ENCODE measurements at regions not wholly inside any gene's neighbourhood (a gene's known extent, or its start where the extent isn't known, plus 50 kb on each side); places are given as distances from the start of the nearest gene placed in this dataset.

- no peak for DNase-seq (ENCODE audit: low spot score in 2 of 2)
- Mint-ChIP-seq H3K9me3 (peaks cover 4% of the 10 kb centered on the region), H3K4me1 (no peaks in the 10 kb centered on the region), H3K36me3 (no peaks in the 10 kb centered on the region), H3K4me3 (no peak overlapping the region), H3K27me3 (peaks cover 4% of the 10 kb centered on the region), H3K27ac (no peak overlapping the region)
- ATAC-seq (ENCODE audit: low read depth): no peak
Observed at GRCh38 chr21:40901691-40902090, 54.7 kb upstream of the DSCAM start.

DNA sequence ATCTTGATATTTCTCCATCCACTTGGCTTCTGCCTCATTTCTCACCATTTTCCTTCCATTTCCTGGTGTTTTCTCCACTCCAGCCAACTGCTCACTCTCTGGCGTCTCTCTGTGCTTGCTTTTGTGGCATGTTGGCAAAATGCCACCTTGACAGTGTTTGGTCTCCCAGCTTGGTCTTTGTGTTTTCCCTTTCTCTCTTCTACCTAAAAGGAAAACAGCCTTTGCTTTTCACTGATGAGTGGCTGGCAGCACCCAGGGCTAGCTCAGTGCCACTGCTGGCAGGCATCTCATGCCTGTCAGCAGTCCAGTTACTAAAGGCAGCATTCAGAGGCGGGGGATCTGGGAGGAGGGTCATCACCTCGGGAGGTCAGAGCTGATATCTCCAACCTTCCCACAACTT lies 55.3 kb upstream of the DSCAM start:
- no peak overlapping the region for H3K4me3 Mint-ChIP-seq
- H3K4me1 Mint-ChIP-seq: no peaks in the 10 kb centered on the region
- H3K36me3 Mint-ChIP-seq: no peaks in the 10 kb centered on the region
- H3K27me3 Mint-ChIP-seq: peaks cover 4% of the 10 kb centered on the region
- no peaks in the 10 kb centered on the region for H3K9me3 Mint-ChIP-seq
- ATAC-seq (ENCODE audit: low read depth): no peak
- no peak overlapping the region for H3K27ac Mint-ChIP-seq
- no peak for DNase-seq (ENCODE audit: low spot score in 2 of 2)

GRCh38 chr21:40902993-40903392 lies 56.0 kb upstream of the DSCAM start:
- ATAC-seq (ENCODE audit: low read depth): no peak

DNA sequence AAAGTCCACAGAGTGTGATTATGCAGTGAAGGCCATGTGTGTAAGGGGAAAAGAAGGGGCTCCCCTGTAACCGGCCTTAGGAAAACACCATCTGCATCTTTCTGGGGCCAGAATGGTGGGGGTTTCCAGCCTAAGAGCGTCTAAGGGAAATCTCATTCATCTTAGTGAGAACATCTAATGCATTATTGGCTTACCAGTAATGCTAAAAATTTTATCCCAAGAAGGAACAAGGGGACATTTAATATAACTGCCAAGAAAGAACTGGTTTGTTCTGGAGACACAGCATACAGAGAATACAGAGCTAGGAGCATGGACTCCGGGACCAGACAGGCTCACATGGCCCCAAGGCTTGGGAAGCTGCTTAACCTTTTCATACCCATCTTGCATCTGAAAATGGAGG lies 58.3 kb upstream of the DSCAM start:
- no peak for DNase-seq (ENCODE audit: low spot score in 2 of 2)
- Mint-ChIP-seq H3K36me3 (no peaks in the 10 kb centered on the region), H3K27me3 (peaks cover 4% of the 10 kb centered on the region), H3K4me3 (no peak overlapping the region), H3K27ac (no peak overlapping the region), H3K4me1 (no peaks in the 10 kb centered on the region), H3K9me3 (no peaks in the 10 kb centered on the region)
- no peak for ATAC-seq (ENCODE audit: low read depth)

More at GRCh38 chr21:40902993-40903392, 56.0 kb upstream of the DSCAM start:
- no peak for DNase-seq (ENCODE audit: low spot score in 2 of 2)
- H3K4me3 Mint-ChIP-seq: no peak overlapping the region
- peaks cover 4% of the 10 kb centered on the region for H3K27me3 Mint-ChIP-seq
- no peak overlapping the region for H3K27ac Mint-ChIP-seq
- no peaks in the 10 kb centered on the region for H3K9me3 Mint-ChIP-seq
- no peaks in the 10 kb centered on the region for H3K4me1 Mint-ChIP-seq
- H3K36me3 Mint-ChIP-seq: no peaks in the 10 kb centered on the region

- H3K36me3 Mint-ChIP-seq: no peaks in the 10 kb centered on the region
- H3K4me1 Mint-ChIP-seq: no peaks in the 10 kb centered on the region
- no peak for ATAC-seq (ENCODE audit: low read depth)
- H3K4me3 Mint-ChIP-seq: no peak overlapping the region
- H3K27me3 Mint-ChIP-seq: peaks cover 4% of the 10 kb centered on the region
- peaks cover 7% of the 10 kb centered on the region for H3K9me3 Mint-ChIP-seq
- DNase-seq (ENCODE audit: low spot score in 2 of 2): no peak
- H3K27ac Mint-ChIP-seq: no peak overlapping the region
Observed at GRCh38 chr21:40912375-40912774, 65.4 kb upstream of the DSCAM start.

- no peak overlapping the region for H3K4me3 Mint-ChIP-seq
- ATAC-seq (ENCODE audit: low read depth) (no peak), DNase-seq (ENCODE audit: low spot score in 2 of 2) (no peak)
- no peaks in the 10 kb centered on the region for H3K4me1 Mint-ChIP-seq
- peaks cover 7% of the 10 kb centered on the region for H3K9me3 Mint-ChIP-seq
- H3K27me3 Mint-ChIP-seq: peaks cover 4% of the 10 kb centered on the region
- H3K27ac Mint-ChIP-seq: no peak overlapping the region
- no peaks in the 10 kb centered on the region for H3K36me3 Mint-ChIP-seq
Observed at GRCh38 chr21:40915114-40915513, 68.2 kb upstream of the DSCAM start.

DNA sequence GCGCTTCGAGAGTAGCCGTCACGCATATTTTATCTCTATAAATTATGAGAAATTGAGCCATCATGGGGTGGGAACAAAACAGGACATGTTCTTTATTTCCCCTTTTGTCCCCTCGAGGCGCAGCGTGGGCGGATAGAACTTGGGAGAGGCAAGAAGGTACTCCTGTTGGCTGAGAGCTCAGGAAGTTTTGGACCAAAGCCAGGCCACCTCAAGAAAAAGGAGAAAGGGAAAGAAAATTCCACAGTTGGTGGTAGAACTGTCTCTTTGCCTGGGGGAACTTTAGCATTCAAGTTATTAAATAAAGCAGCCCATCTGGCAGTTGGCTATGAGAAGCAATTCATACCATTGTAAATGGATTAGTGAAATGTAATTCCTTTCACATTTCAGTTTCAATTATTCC lies 76.4 kb upstream of the DSCAM start:
- H3K4me3 Mint-ChIP-seq: no peak overlapping the region
- ATAC-seq (ENCODE audit: low read depth): no peak

GRCh38 chr21:40923901-40924300 lies 76.9 kb upstream of the DSCAM start:
- ATAC-seq (ENCODE audit: low read depth) (no peak), DNase-seq (ENCODE audit: low spot score in 2 of 2) (no peak)
- Mint-ChIP-seq H3K4me1 (no peaks in the 10 kb centered on the region), H3K4me3 (no peak overlapping the region), H3K27ac (no peak overlapping the region), H3K9me3 (peaks cover 6% of the 10 kb centered on the region), H3K36me3 (peaks cover 2% of the 10 kb centered on the region), H3K27me3 (no peaks in the 10 kb centered on the region)

More for the DNA sequence above, 76.4 kb upstream of the DSCAM start:
- no peak overlapping the region for H3K27ac Mint-ChIP-seq
- H3K4me1 Mint-ChIP-seq: no peaks in the 10 kb centered on the region
- no peak for DNase-seq (ENCODE audit: low spot score in 2 of 2)
- H3K9me3 Mint-ChIP-seq: peaks cover 6% of the 10 kb centered on the region
- H3K27me3 Mint-ChIP-seq: no peaks in the 10 kb centered on the region
- H3K36me3 Mint-ChIP-seq: peaks cover 2% of the 10 kb centered on the region

DNA sequence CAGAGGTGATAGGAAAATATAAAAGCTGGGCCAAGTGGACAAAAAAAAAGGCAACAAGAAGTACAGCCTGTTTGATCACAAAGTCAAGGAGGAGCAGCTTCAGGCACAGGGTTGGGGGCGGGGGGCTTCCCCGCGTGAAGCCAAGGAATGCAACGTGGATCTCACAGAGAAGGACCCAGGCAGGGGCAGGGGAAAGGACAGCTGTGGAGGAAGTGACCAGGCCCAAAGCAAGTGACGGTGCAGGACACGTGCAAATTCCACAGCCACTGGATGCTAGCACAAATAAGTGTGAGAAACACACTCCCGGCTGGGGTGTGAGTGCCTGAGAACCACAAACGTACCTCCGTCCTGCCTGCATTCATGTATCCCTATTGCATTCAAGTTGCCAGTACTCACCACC lies 77.7 kb upstream of the DSCAM start:
- Mint-ChIP-seq H3K27me3 (no peaks in the 10 kb centered on the region), H3K4me3 (no peak overlapping the region), H3K36me3 (peaks cover 2% of the 10 kb centered on the region), H3K27ac (no peak overlapping the region), H3K9me3 (peaks cover 9% of the 10 kb centered on the region), H3K4me1 (no peaks in the 10 kb centered on the region)
- ATAC-seq (ENCODE audit: low read depth) (no peak), DNase-seq (ENCODE audit: low spot score in 2 of 2) (no peak)

- Mint-ChIP-seq H3K4me3 (no peak overlapping the region), H3K27ac (no peak overlapping the region), H3K27me3 (no peaks in the 10 kb centered on the region), H3K9me3 (peaks cover 12% of the 10 kb centered on the region), H3K4me1 (no peaks in the 10 kb centered on the region), H3K36me3 (peaks cover 2% of the 10 kb centered on the region)
- no peak for DNase-seq (ENCODE audit: low spot score in 2 of 2)
- ATAC-seq (ENCODE audit: low read depth): no peak
Observed at GRCh38 chr21:40926238-40926637, 79.3 kb upstream of the DSCAM start.

DNA sequence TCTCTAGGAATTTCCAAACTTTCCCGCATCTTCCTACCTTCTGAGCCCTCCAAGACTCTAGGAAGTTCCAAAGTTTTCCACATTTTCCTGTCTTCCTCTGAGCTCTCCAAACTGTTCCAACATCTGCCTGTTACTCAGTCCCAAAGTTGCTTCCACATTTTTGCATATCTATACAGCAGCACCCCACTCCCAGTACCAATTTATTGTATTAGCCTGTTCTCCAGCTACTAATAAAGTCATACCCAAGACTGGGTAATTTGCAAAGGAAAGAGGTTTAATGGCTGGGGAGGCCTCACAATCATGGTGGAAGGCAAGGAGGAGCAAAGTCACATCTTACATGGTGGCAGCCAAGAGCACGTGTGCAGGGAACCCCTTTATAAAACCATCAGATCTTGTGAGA lies 82.9 kb upstream of the DSCAM start:
- H3K27ac Mint-ChIP-seq: no peak overlapping the region
- H3K4me3 Mint-ChIP-seq: no peak overlapping the region

DNA sequence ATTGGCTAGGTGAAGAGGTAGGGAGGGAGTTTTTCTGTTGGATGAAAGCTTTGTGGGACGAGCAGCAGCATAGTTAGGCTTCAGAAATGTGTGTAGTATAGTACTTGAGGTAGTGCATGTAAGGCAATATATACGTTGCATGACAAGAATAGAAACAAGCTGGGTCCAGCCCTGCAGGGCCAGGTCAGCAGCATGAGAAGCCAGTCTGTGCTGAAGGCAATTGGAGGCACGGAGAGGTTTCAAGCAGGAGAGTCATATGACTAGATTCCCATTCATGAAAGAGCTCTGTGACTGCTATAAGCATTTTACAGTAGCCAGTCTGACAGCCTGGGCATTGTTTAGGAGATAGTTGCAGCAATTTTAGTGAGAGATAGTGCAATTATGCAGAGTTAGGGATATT lies 84.2 kb upstream of the DSCAM start:
- DNase-seq (ENCODE audit: low spot score in 2 of 2) (no peak), ATAC-seq (ENCODE audit: low read depth) (no peak)
- no peaks in the 10 kb centered on the region for H3K4me1 Mint-ChIP-seq
- no peaks in the 10 kb centered on the region for H3K27me3 Mint-ChIP-seq
- no peak overlapping the region for H3K4me3 Mint-ChIP-seq
- H3K9me3 Mint-ChIP-seq: peaks cover 16% of the 10 kb centered on the region
- H3K36me3 Mint-ChIP-seq: peaks cover 3% of the 10 kb centered on the region
- no peak overlapping the region for H3K27ac Mint-ChIP-seq

More for the DNA sequence above, 82.9 kb upstream of the DSCAM start:
- peaks cover 16% of the 10 kb centered on the region for H3K9me3 Mint-ChIP-seq
- H3K27me3 Mint-ChIP-seq: no peaks in the 10 kb centered on the region
- peaks cover 3% of the 10 kb centered on the region for H3K36me3 Mint-ChIP-seq
- no peaks in the 10 kb centered on the region for H3K4me1 Mint-ChIP-seq
- no peak for DNase-seq (ENCODE audit: low spot score in 2 of 2)
- no peak for ATAC-seq (ENCODE audit: low read depth)

DNA sequence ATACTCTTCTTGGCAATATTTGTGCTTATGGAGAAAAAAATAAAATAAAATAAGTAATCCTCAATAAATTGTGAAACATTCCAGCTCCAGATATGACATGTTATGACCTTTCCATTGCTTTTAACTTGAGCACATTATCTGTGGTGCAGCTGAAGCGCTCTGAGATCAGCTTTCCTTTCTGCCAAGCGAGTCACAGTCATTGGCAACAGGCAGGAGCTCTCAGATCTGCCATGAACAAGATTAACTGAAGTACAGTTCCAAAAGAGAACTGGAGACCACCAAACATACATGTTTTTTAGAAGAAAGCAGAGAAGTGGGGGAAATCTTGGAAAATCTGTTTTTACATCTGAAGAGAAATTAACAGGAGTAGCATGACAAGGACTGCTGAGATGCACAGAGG lies 89.2 kb upstream of the DSCAM start:
- no peak overlapping the region for H3K4me3 Mint-ChIP-seq
- ATAC-seq (ENCODE audit: low read depth) (no peak), DNase-seq (ENCODE audit: low spot score in 2 of 2) (no peak)
- H3K9me3 Mint-ChIP-seq: peaks cover 4% of the 10 kb centered on the region
- H3K27me3 Mint-ChIP-seq: peaks cover under 1% of the 10 kb centered on the region
- H3K36me3 Mint-ChIP-seq: peaks cover 2% of the 10 kb centered on the region
- H3K4me1 Mint-ChIP-seq: no peaks in the 10 kb centered on the region
- H3K27ac Mint-ChIP-seq: no peak overlapping the region

GRCh38 chr21:40936771-40937261 lies 89.9 kb upstream of the DSCAM start:
- DNase-seq (ENCODE audit: low spot score in 2 of 2): no peak
- Mint-ChIP-seq H3K9me3 (peaks cover 3% of the 10 kb centered on the region), H3K36me3 (peaks cover 2% of the 10 kb centered on the region), H3K4me3 (no peak overlapping the region), H3K4me1 (no peaks in the 10 kb centered on the region), H3K27me3 (peaks cover 4% of the 10 kb centered on the region), H3K27ac (no peak overlapping the region)
- no peak for ATAC-seq (ENCODE audit: low read depth)

- Mint-ChIP-seq H3K27me3 (peaks cover 4% of the 10 kb centered on the region), H3K36me3 (peaks cover under 1% of the 10 kb centered on the region), H3K4me3 (no peak overlapping the region), H3K4me1 (no peaks in the 10 kb centered on the region), H3K27ac (no peak overlapping the region), H3K9me3 (peaks cover 5% of the 10 kb centered on the region)
- DNase-seq (ENCODE audit: low spot score in 2 of 2): no peak
- no peak for ATAC-seq (ENCODE audit: low read depth)
Observed at GRCh38 chr21:40938078-40938477, 91.1 kb upstream of the DSCAM start.

Measured in memory B cell (primary cell).